ENCODE measurements at regions not wholly inside any gene's neighbourhood (a gene's known extent, or its start where the extent isn't known, plus 50 kb on each side); places are given as distances from the start of the nearest gene placed in this dataset.
A peak's percentile ranks its signal among the peaks of the same experiment; 100 is the strongest.

- TF ChIP-seq BHLHE40 (IDR thresholded peaks at IDR 0.05; ENCODE audit: low read depth, low read length), result no peak
- no peak for TF ChIP-seq SREBF2 (IDR thresholded peaks at IDR 0.05)
- no peak for TF ChIP-seq REST (IDR thresholded peaks at IDR 0.05)
- no peak for TF ChIP-seq SMC3 (IDR thresholded peaks at IDR 0.05)
- no peak for TF ChIP-seq NPAS2 (CRISPR knock-in tag; IDR thresholded peaks at IDR 0.05; ENCODE audit: borderline replicate concordance)
- no peak for TF ChIP-seq KDM1A (IDR thresholded peaks at IDR 0.05; ENCODE audit: low read depth)
- CTCF ChIA-PET, result no interaction called here
- ATAC-seq, result no peak
These were observed 446.1 kb upstream of the MARCKS start for GRCh38 chr6:113411011-113411410.

GRCh38 chr6:113412589-113413357 is 444.4 kb upstream of the MARCKS start:
- Histone ChIP-seq H3K9me3 (no peaks in the 10 kb centered on the region), H3K4me2 (no peak overlapping the region), H3K4me3 (no peak overlapping the region), H3K27ac (peak overlapping the region in 1 of 2 experiments; percentile 4; a peak in 2 of 6 replicates), H3K4me1 (peaks cover 27% of the 10 kb centered on the region)
- CTCF ChIA-PET, result interaction anchor here (0.8 to 1.5 kb wide), 2 partner anchors 61 to 446 kb away, joined by 4 to 5 read pairs; no protein-coding TSS in a partner anchor
- 94% methylated on average over 1 of the region's 1 CpG for WGBS (ENCODE audit: missing lambda C conversion rate)
- ATAC-seq (no peak), DNase-seq (ENCODE audit: low read depth in 1 of 2, low spot score in 1 of 2) (no peak), FAIRE-seq (no peak)
- POLR2A ChIA-PET, result interaction anchor here (1.0 kb wide), 1 partner anchor 290 kb away, joined by 4 read pairs; no protein-coding TSS in a partner anchor
- TF ChIP-seq ZC3H11A (IDR thresholded peaks at IDR 0.05) (no peak), ZNF302 (CRISPR knock-in tag; IDR thresholded peaks at IDR 0.05) (no peak), NFE2L2 (conservative IDR thresholded peaks at IDR 0.05; ENCODE audit: low read length) (peak; percentile 56), MAFK (IDR thresholded peaks at IDR 0.05; ENCODE audit: partially characterized antibody) (peak; percentile 85)

More at GRCh38 chr6:113411011-113411410, 446.1 kb upstream of the MARCKS start:
- DNase-seq (ENCODE audit: low read depth in 1 of 2, low spot score in 1 of 2), result peak in 1 of 2 experiments; percentile 51
- FAIRE-seq, result no peak
- POLR2A ChIA-PET, result no interaction called here
- Histone ChIP-seq H3K27ac (no peak overlapping the region; a peak in 2 of 6 replicates), H3K4me2 (peak overlapping the region; percentile 27; the same call in 1 of the 3 replicates), H3K9me3 (no peaks in the 10 kb centered on the region), H3K4me3 (no peak overlapping the region), H3K4me1 (peaks cover 27% of the 10 kb centered on the region)

GRCh38 chr6:113414511-113414910 is 442.6 kb upstream of the MARCKS start:
- H3K27ac ChIP-seq, result peak overlapping the region in 1 of 2 experiments; percentile 56; a peak in 3 of 6 replicates
- TF ChIP-seq CHD4 (IDR thresholded peaks at IDR 0.05; ENCODE audit: borderline replicate concordance), result no peak
- TF ChIP-seq KDM1A (IDR thresholded peaks at IDR 0.05; ENCODE audit: low read depth), result no peak
- no peak for TF ChIP-seq ATOH8 (CRISPR knock-in tag; IDR thresholded peaks at IDR 0.05; ENCODE audit: low read depth)
- TF ChIP-seq PBX3 (IDR thresholded peaks at IDR 0.05), result no peak
- TF ChIP-seq FOSL2 (IDR thresholded peaks at IDR 0.05), result no peak
- peak; percentile 53; the same call in 1 of the 2 replicates for TF ChIP-seq FOSL2 (CRISPR knock-in tag; IDR thresholded peaks at IDR 0.05)
- TF ChIP-seq SMC3 (IDR thresholded peaks at IDR 0.05), result peak; percentile 72
- peak; percentile 65 to 72 for TF ChIP-seq RAD21 (conservative IDR thresholded peaks at IDR 0.05 in 1 of 2, IDR thresholded peaks at IDR 0.05 in 1 of 2)
- TF ChIP-seq CTCF (IDR thresholded peaks at IDR 0.05), result peak; percentile 46; the same call in 2 of the 3 replicates
- TF ChIP-seq TP53 (CRISPR knock-in tag; IDR thresholded peaks at IDR 0.05), result no peak
- no peak for TF ChIP-seq USF2 (IDR thresholded peaks at IDR 0.05)
- no peaks in the 10 kb centered on the region for H3K9me3 ChIP-seq
- ATAC-seq, result peak; percentile 97 to 100
- H3K4me3 ChIP-seq, result no peak overlapping the region
- CTCF ChIA-PET, result interaction anchor here (0.9 kb wide), 1 partner anchor 12 kb away, joined by 3 read pairs; no protein-coding TSS in a partner anchor
- WGBS (ENCODE audit: missing lambda C conversion rate), result 12% methylated on average over 3 of the region's 3 CpGs
- peak overlapping the region; percentile 38; the same call in 2 of the 3 replicates for H3K4me2 ChIP-seq
- POLR2A ChIA-PET, result no interaction called here
- DNase-seq (ENCODE audit: low read depth in 1 of 2, low spot score in 1 of 2), result peak; percentile 9 to 69
- FAIRE-seq, result no peak
- peaks cover 27% of the 10 kb centered on the region for H3K4me1 ChIP-seq

All from A549 (cell line).